Embryonic facial prominence (tissue), 1 donor: ENCODE measurements at regions not wholly inside any gene's neighbourhood (a gene's known extent, or its start where the extent isn't known, plus 50 kb on each side); places are given as distances from the start of the nearest gene placed in this dataset.

Experiments
- DNase-seq: peaks from one replicate; pipeline ENCODE4 v3.0.0-alpha.2; 2016; ENCODE audit errors: extremely low spot score

DNA sequence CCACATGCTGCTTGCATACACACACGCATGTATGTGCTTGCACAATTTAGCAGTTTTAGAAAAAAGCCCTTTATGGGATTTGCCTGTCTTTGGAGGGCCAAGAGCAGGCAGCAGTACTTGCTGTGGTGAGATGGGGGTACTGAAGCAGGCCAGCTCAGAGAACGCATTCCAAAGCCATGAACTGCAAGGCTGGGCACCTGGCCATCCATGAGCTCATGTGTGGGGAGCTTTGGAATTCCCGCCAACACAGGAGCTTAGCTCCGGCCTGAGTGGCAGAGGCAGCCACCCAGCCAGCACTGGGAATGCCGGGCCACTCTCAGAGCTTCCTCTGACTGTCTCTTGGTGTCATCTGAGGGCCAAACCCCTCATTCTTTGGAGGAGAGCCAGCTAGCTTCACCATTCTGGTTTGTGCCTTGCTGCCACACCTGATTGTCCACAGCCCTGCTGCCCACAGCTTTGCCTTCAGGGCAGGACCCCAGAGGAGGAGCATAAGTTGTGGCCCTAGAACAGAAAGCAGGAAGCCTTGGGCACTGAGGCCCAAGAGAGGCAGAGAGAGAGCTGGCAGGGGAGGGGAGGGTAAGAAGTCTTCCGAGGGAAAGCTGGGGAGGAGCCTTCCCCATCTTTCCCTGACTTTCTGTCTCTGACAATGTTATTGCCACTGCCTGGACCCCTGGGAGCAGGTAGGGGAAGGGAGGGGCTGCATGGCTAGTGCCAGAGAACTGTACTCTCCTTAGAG, 92.1 kb upstream of the POU3F1 start:
- peak; percentile 73 for DNase-seq

DNA sequence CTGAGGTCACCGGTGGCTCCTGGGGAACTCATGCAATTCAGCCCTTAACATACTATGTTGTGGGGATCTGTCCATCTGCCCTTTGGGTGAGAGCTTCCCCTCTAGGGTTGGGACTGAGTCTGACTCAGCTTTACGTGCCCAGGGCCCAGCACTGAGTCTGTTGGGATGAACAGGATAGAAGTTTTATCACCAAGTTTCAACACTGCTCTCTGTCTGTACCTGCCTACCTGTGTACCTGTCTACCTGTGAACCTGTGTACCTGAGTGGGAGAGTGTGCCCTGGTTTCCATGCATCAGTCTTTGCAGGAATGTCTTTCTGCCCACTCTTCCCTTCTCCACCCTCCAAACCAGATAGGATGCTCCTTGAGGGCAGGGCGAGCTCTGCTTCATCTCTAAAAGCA, 90.6 kb upstream of the POU3F1 start:
- no peak for DNase-seq

DNA sequence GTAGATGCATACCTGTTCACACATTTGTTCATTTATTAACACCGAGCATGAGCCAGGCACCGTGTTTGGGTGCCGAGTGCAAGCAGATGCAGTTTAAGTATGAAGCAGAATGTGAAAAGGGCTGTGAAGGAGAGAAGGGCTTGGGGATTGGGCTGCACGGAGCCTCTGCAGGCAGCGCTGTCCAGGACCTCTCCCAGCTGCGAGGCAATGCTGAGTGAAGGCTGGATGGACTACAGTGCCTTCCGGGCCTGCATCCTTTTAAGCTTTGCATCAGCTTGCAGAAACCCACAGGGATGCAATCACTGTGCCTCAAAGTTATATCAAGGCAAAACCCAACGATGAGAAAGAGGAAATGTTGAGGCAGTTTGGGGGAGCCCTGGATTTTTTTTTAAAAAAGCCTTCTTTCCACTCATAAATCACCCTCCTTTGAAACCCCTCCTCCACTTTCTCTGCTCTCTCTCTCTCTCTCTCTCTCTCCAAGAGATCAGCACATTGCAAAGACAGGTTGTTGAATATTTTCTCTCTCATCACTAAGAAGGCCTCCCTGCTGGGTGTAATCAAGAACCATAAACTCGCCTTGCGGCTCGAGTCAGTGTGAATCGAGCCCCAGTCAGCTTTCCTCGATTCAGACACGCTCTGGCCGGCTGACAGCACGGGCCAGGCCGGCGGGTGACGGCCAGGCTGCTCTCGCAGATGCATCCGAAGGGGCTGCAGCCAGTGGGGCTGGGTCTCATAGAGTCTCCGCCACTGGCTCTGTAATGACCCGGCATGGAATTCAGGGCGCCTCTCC, 89.2 kb upstream of the POU3F1 start:
- no peak for DNase-seq

DNA sequence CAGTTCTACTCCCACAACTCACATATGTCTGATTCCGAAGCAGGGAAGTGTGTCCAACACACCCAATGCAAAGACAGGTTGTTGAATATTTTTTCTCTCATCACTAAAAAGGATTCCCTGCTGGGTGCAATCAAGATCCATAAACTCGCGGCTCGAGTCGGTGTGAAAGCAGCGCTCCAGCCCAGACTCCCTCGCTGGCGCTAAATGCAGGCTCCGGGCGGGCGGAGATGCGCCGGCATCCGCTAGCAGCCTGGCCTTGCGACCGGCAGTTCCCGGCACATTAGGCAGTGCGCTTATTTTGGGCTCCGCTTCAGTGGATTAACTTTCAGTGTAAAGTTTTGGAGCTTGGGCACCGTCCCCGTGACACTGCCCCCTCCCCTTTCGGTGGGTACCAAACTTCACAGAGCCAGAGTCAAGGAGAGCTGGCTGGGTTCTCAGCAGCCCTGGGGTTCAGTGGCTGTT, 87.7 kb upstream of the POU3F1 start:
- no peak for DNase-seq

DNA sequence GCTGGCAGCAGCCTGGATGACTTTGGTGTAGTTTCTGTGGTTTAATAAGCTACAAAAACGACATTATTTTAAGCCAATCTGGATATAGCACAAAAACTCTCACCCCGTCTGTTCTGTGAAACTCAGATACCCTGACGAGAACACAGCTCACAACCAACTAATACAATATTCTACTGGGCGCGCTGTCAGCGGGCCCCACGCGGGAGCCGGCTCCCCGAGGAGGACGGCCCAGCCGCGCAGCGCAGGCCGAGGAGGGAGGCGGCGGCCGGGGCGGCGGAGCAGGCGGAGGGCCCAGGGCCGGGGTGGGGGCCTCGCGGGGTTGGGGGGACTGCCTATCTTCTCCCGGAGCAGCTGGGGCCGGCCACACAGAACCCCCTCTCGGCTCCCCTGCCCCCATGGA, 87.2 kb upstream of the POU3F1 start:
- no peak for DNase-seq

DNA sequence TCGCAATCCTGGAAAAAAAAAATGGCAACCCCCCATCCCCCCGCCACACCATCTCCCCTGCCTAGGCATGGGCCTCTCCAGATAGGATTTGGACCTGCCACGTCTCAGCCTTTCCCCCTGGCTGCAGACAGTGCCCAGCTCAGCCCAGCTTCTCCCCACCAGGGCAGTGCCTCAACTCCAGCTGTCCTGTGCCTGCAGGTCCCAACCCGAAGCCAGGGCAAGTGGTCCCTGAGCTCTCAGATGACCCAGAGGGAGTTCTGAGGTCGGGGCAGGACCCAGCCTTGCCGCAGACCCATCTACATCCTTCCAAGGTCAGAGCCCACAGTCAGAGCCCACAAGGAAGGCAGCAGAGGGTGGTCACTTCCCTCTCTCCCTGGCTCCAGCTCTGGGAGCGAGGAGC, 86.7 kb upstream of the POU3F1 start:
- DNase-seq = no peak

DNA sequence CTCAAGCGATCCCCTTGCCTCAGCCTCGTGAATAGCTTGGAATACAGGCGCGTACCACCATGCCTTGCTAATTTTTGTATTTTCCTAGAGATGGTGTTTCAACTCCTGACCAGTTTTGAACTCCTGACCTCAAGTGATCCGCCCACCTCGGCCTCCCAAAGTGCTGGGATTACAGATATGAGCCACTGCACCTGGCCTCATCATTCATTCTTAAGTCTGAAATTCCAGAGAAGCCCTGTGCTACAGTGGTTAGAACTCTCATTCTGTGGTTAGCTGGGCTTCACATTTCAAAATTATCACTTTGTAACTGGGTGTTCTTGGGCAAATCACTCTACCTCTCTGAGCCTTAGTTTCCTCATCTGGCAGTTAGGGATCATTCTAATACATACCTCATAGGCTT, 86.1 kb upstream of the POU3F1 start:
- DNase-seq = no peak

DNA sequence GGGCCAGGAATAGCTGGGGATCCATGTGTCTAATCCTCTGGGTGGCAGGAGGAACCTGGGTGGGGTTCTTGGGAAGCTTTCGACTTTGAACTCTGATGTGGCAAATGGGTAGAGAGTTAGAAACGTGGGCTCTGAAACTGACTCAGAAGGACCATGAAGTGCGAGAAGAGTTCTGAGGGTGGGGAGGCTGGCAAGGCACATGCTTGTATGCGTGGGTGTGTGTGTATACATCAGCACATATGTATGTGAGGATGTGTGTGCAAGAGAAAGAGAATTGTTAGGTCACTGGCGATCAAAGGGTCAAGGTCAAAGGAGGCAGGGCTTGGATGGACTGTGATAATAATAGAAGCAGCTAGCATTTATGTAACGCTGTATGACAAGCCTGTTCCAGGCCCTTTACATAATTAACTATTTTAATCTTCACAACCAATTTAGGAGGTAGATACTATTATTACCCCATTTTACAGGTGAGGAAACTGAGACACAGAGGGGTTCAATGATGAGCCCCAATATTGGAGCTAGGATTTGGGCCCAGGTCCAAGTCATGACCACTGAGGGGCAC, 84.5 kb upstream of the POU3F1 start:
- no peak for DNase-seq

DNA sequence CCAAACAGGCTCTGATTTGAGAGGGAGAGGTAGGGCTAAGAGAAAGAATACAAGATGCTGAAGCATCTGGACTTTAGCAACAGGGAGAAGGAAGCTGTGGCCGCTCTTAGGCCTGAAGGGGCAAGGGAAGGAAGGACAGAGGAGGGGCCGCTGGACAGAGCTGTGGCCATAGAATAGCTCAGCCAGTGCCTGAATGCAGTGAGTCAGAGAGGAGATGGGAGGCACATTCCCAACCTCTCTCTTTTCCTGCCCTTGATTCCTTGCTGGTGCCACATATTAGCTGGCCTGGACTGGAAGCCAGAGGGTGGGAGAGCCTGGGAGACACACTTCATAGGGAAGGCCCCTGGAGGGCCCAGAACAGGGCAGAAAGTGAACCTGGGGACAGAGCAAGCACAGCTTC, 83.4 kb upstream of the POU3F1 start:
- no peak for DNase-seq

DNA sequence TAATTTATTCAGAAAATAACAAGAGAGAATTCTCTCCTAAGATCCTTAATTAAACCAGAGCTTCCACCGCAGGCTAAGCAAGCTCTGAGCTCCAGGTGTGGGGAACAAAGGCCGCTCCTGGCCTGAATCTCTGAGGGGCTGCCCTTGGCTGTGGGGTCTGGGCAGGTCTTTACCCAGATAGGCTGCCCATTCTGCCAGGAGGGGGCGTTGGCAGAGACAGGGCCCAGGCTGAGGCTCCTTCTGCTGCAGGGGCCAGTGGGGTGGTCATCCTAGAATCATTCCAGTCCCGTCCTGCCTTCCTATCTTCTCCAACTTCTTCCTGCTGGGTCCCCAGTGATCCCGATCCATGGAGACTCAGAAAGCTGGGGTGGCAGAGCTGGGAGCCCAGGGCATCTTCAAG, 82.9 kb upstream of the POU3F1 start:
- no peak for DNase-seq

DNA sequence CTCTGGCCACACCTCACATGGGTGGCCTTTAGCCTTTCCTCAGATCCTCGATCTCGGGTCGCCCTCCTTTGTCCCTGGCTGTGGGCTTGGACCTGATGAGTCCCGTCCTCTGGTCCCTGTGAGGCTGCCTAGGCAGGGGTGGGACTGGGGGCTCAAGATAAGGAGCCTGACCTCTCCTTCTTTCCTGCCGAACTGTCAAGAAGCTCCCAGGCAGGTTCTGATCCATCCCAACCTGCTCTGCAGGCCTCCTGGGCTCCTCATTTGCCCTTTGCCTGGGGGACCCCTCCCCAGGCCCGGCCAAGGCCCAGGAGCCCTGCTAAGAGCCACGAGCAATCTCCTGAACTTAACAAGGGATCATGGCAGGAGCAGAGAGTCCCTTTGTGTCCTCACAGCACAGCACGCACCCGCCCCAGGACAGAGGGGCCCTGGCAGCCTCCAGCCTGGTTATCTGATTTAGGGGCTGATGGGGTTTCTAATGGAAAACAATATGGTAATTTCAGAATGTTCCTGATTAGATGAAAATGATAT, 82.4 kb upstream of the POU3F1 start:
- no peak for DNase-seq

DNA sequence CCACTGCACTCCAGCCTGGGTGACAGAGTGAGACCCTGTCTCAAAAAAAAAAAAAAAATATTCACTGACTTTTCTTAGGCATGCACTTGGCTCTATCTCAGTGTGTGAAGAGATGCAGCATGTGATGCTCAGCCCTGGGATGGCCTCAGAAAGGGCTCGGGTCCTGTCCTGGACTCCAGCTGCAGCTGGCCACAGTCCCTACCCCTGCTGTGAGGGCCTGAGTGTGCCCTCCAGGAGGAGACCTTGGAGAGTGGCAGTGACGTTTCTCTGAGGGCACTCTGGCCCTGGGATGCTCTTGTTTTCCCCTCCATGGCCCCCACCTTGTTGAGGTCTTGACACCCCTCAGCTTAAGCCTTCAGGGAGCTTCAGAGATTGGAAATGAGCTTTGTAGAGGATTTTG, 81.9 kb upstream of the POU3F1 start:
- DNase-seq = no peak

DNA sequence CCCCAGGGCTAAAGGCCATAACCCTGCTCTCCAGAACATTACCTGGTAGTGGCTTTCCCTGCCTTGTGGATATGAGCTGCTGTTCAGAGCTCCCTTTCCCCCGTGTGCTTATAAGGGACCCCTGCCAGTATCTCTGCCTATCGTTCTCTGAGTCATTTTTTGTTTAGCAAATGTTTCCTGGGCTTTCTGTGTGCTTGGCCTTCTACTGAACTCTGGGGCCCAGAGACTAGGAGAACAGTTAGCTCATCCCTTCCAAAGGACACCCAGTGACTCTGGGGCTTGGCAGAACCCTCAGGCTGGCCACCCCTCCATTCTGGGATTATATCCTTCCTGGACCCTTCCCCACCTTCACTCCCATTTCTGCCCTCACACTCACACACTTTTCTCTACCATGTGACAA, 80.8 kb upstream of the POU3F1 start:
- DNase-seq = no peak

DNA sequence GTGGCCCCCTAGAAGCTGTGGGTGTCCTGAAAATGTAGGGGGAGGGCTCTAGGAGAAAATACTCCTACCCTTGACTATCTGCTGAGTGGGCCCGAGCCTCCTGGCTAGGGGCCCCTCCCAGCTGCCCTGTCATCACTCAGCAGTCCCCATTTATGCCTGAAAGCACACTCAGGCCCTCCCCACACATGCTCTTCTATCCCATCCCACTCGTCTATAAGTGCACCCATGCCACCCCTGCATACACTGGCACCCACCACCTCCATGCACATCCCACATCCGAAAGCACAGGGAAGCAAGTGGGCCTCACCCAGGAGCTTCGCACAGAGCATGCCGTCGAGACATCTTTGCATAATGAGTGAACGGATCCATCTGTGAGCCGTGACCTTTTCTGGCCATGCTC, 80.4 kb upstream of the POU3F1 start:
- DNase-seq = no peak

DNA sequence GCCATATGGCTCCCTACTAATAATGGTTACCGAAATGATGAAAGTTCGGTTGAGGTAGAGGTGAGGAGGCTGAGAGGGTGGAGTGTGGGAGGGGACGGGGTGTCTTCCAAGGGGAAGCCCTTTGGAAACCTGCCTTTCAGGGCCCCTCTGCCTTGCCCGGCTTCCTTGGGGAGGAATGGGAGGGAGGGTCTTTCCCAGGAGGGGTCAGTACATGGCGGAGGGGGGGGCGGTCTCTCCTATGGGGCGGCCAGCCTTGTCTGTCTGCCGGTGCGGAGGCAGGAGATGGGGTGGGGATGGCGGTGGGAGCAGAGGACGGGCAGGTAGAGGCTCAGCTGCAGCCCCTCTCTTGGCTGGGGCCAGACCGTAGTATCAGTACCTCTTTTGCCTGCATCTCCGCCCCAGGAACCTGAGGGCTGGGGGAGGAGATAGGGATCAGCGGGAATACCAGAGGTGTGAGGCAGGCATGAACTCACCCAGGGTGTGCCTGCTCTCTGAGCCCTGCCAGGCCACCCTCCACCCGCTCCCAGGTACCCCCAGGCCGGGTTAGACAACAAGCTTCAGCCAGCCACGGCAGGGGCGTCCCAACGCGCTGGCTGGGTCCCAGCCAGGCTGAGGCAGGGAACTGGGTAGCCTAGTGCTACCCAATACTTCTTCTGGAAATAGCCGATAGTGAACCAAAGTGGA, 79.4 kb upstream of the POU3F1 start:
- no peak for DNase-seq

DNA sequence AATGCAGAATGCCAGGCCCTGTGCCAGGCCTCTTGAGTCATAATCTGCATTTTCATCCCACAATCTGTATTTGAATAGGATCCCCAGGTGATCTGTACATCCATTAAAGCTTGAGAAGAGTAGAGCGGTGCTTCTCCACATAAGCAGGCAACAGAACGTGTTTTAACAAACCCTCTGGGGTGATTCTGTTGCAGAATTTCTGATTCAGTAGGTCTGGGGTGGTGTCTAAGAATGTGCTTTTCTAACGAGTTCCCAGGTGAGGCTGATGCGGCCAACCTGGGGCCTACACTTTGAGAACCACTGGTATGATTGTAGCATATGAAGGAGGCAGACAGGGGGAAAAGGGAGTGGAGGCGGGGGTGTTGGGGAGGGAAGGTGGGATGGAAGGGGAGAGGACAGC, 78.4 kb upstream of the POU3F1 start:
- no peak for DNase-seq

DNA sequence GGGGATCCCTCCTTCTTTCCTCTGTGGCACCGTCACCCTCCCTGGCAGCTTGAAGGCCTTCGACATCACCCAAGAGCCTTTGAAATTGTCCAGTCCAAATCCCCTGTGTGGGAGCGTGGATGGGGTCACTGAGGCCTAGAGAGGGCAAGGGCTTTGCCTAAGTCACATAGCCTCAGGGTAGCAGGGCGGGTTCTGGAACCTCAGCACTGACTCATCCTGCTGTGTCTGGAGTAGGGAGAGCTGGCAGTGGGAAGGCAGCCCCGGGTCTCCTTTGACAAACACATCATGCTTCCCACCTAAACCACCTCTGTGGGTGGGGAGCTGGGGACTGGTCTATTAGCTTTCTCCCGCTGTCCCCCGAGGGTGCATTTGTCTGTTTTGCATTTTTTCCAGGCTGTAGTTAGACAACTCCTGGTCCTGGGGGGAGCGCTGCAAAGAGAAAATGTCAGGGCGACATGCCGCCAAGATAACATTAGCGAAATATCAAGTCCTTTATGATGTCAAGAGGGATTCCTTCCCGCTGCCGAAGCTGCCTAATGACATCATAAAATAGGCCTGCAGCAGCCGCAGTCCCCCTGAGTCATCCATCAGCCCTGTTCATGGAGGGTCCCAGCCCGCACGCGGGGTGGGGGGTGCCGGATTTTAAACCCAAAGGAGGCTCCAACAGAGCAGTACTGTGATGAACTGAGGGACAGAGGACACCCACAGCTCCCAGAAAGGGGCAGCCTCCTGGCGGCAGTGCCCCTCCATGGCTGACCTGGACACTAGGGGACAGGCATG, 77.0 kb upstream of the POU3F1 start:
- DNase-seq = no peak

DNA sequence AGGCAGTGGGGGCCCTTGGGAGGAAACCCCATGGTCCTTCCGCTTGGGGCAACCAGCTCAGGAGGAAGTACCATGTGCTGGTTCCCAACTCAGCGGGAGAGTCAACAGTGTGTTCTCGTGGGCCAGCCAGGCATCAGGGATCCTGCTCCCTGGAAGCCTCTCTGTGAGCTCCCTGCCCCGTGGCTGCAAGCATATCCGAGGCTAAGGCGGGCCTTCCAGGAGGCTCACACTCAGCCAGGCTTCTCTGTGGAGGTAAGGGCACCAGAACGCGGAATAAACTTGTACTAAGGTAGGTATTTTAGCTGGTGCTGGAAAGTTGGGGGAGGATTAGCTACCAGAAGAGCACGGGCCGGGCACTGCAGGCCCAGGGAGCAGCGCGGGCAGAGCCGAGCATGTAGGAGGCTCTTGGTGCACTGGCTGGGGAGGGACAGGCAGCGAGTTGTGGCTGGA, 74.7 kb upstream of the POU3F1 start:
- no peak for DNase-seq

DNA sequence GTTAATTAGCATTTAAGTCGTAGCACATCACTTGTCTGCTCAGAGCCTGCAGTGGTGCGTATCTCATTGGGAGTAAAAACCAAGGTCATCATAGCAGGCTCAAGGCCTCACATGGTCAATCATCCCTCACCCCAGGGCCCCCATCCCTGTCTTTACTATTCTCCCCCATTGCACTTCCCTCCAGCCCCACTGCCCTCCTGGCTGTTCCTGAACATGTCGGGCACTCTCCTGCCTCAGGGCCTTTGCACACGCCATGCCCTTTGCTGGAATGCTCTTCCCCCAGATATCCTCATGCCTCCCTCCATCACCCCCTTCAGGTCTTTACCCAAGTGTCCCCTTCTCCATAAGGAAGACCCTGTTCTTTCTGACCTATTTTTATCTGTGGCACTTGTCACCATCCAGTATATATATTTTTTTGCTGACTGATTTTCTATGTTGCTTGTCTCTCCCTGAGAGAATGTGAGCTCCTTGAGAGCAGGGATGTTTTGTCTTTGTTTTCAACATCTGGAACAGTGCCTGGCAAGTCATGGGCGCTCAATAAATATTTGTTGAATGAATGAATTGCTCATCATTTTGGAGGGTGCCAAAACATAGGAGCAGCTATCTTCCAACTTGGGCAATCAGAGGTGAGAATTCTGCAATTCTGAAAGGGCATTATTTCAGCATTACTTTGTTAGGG, 74.1 kb upstream of the POU3F1 start:
- no peak for DNase-seq

DNA sequence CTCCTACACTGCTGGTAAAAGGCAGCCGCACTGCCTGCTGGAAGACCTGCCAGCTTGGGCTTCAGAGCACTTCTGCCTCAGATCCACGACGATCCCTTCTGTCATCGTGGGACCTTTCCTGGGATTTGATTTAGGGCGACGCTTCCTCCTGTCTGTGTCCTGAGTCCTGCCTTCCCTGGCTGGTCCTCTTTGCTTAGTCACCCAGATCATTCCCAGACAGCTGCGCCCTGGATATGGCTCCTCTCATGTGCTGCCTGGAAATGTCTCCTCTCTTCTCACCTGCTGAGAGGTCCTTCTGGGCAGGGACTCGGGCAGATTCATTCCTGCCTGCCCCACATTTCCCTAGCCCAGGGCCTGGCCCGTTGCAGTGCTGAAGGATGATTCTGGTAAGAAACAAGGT, 72.4 kb upstream of the POU3F1 start:
- DNase-seq = no peak

DNA sequence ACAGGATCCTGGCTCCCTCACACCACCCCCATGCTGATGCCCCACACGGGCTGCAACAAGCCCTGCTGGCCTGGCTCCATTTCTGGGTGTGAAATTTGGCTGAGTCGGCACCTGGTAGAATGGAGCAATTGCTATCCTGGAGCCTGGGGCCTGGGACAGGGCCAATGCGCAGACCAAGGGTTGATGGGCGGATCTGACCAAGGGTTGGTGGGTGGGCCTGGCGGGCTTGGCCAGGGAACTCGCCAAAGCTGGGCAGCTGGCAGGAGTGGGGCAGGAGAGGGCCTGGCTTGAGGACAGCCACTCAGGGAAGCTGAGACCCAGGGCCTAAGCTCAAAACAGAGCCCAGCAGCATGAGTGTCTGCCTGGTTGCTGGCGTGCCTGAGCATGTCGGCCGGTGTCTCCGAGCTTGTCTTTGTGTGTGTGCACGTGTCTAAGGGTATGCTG, 70.9 kb upstream of the POU3F1 start:
- DNase-seq = no peak
